Suprapubic skin (tissue), 3 donors: ENCODE measurements at regions not wholly inside any gene's neighbourhood (a gene's known extent, or its start where the extent isn't known, plus 50 kb on each side); places are given as distances from the start of the nearest gene placed in this dataset.

Source experiments
- POLR2AphosphoS5 ChIP-seq, 3 donors: sonication (generic); formaldehyde crosslinking; IDR thresholded peaks; one replicate each; pipeline ENCODE4 v1.6.1; 2017; ENCODE audit warnings: antibody characterized with exemption in 3 of 3
- TF ChIP-seq, protein P1 (sequence below), 2 donors: fragments of 200-600 bp in 1 of 2; fragments of 450-650 bp in 1 of 2; sonication (generic) in 1 of 2; IDR thresholded peaks; one replicate each; pipeline ENCODE4 v1.5.1; 2016 to 2019; ENCODE audit warnings: antibody characterized with exemption in 2 of 2, mild to moderate bottlenecking in 1 of 2, moderate library complexity in 1 of 2

DNA sequence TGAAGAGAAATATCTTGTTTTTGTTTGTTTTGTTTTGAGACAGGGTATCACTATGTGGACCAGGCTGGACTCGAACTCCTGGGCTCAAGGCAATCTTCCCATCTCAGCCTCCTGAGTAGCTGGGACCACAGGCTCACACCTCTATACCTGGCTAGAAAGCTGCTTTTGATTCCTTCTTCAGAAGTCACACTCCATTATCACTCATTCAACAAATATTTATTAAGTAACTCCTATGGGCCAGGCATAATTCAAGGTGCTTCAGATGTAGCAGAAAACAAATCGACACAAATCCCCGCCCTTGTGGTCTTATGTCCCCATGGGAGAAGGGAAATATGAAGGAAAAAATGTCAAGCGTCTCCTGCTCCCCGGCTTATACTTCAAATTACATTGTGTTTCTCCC lies 72.6 kb upstream of the DHX15 start:
- TF ChIP-seq POLR2AphosphoS5 (IDR thresholded peaks at IDR 0.05), result no peak
- TF ChIP-seq, protein P1, sequence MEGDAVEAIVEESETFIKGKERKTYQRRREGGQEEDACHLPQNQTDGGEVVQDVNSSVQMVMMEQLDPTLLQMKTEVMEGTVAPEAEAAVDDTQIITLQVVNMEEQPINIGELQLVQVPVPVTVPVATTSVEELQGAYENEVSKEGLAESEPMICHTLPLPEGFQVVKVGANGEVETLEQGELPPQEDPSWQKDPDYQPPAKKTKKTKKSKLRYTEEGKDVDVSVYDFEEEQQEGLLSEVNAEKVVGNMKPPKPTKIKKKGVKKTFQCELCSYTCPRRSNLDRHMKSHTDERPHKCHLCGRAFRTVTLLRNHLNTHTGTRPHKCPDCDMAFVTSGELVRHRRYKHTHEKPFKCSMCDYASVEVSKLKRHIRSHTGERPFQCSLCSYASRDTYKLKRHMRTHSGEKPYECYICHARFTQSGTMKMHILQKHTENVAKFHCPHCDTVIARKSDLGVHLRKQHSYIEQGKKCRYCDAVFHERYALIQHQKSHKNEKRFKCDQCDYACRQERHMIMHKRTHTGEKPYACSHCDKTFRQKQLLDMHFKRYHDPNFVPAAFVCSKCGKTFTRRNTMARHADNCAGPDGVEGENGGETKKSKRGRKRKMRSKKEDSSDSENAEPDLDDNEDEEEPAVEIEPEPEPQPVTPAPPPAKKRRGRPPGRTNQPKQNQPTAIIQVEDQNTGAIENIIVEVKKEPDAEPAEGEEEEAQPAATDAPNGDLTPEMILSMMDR (IDR thresholded peaks at IDR 0.05), result no peak
